Motor neuron (in vitro differentiated cells): ENCODE measurements at regions not wholly inside any gene's neighbourhood (a gene's known extent, or its start where the extent isn't known, plus 50 kb on each side); places are given as distances from the start of the nearest gene placed in this dataset.

Experiments
- ATAC-seq, 8 experiments: fragments of 200-7000 bp; cut with Tn5 transposase; replicated peaks in 6 of 8; 2 replicates each; pipeline ENCODE4 v1.8.0; 2021; ENCODE audit warnings: mild to moderate bottlenecking in 8 of 8, moderate library complexity in 8 of 8
- H3K27ac ChIP-seq, 2 donors: fragments of 250-450 bp; sonication (Bioruptor Pico); 2 replicates each; pipeline ENCODE4 v1.9.0; 2021; ENCODE audit warnings: antibody characterized with exemption in 2 of 2, mild to moderate bottlenecking in 2 of 2, moderate library complexity in 1 of 2
- H3K4me1 ChIP-seq, 2 donors: fragments of 250-450 bp; sonication (Bioruptor Pico); replicated peaks in 1 of 2; 2 replicates each; pipeline ENCODE4 v1.6.1; 2021; ENCODE audit warnings: antibody characterized with exemption in 2 of 2, mild to moderate bottlenecking in 2 of 2, moderate library complexity in 1 of 2
- H3K4me3 ChIP-seq, 5 donors: fragments of 250-450 bp; sonication (Bioruptor Pico); 2 replicates each; pipeline ENCODE4 v1.9.0; 2021; ENCODE audit warnings: antibody characterized with exemption in 5 of 5, mild to moderate bottlenecking in 5 of 5, moderate library complexity in 4 of 5
- WGBS, 10 experiments: fragments of 450-650 bp; shearing (Covaris generic); methylation state at CpG; one replicate each; pipeline ENCODE4 v1.0.0; 2022; 5-methylcytosine and 5-hydroxymethylcytosine counted together
- in situ Hi-C, 9 experiments: fragments of 400-800 bp; cut with MboI; loops; one replicate each; pipeline ENCODE4 v1.15.0; 2021; ENCODE audit warnings: low sequenced_read_pairs in 9 of 9, low pct_unique_long_range_greater_than_20kb in 2 of 9; ENCODE audit not compliant: unreplicated experiment in 9 of 9

- in situ Hi-C loops, result no loop called here
- no peak for ATAC-seq
- 57 to 100% (median 92%) methylated on average over 2 to 13 of the region's 13 CpGs for WGBS, 10 experiments
- Histone ChIP-seq H3K27ac (no peak overlapping the region), H3K4me3 (no peak overlapping the region), H3K4me1 (no peaks in the 10 kb centered on the region)
These were observed 53.1 kb upstream of the SPRY1 start for GRCh38 chr4:123343400-123344041.

- in situ Hi-C loops, result no loop called here
- no peak overlapping the region for H3K27ac ChIP-seq
- no peak overlapping the region for H3K4me3 ChIP-seq
- H3K4me1 ChIP-seq, result no peaks in the 10 kb centered on the region
- WGBS, 10 experiments, result 24 to 100% (median 81%) methylated on average over 1 to 9 of the region's 9 CpGs
- no peak for ATAC-seq
These were observed 51.3 kb upstream of the SPRY1 start for GRCh38 chr4:123345137-123345934.

GRCh38 chr4:123345935-123346300, 50.7 kb upstream of the SPRY1 start:
- 0 to 91% (median 44%) methylated on average over 2 to 3 of the region's 3 CpGs; no CpG with 5 or more reads in 3 of the 10 experiments for WGBS, 10 experiments
- no peak for ATAC-seq
- in situ Hi-C loops, result no loop called here
- H3K4me1 ChIP-seq, result no peaks in the 10 kb centered on the region
- H3K4me3 ChIP-seq, result no peak overlapping the region
- no peak overlapping the region for H3K27ac ChIP-seq

GRCh38 chr4:123346330-123346940, 50.2 kb upstream of the SPRY1 start:
- Histone ChIP-seq H3K4me3 (no peak overlapping the region), H3K27ac (no peak overlapping the region), H3K4me1 (no peaks in the 10 kb centered on the region)
- in situ Hi-C loops, result no loop called here
- peak in 1 of 8 experiments; percentile 18 for ATAC-seq
- WGBS, 10 experiments, result 0 to 80% (median 76%) methylated on average over 1 to 5 of the region's 7 CpGs; no CpG with 5 or more reads in 3 of the 10 experiments
